ENCODE measurements at regions not wholly inside any gene's neighbourhood (a gene's known extent, or its start where the extent isn't known, plus 50 kb on each side); places are given as distances from the start of the nearest gene placed in this dataset.

GRCh38 chr13:53672005-53672404 lies 643.4 kb downstream of the OLFM4 start:
- no peak for DNase-seq (ENCODE audit: low spot score)
- no peaks in the 10 kb centered on the region for H3K9me3 ChIP-seq (ENCODE audit: low read depth)
- WGBS (ENCODE audit: low lambda C conversion rate, missing lambda C conversion rate) = 70% methylated on average over 2 of the region's 2 CpGs
- no peak overlapping the region for H2AFZ ChIP-seq
- no peaks in the 10 kb centered on the region for H4K20me1 ChIP-seq (ENCODE audit: insufficient read depth, poor library complexity, severe bottlenecking)
- no peaks in the 10 kb centered on the region for H3K9me2 ChIP-seq (replicated peaks; ENCODE audit: insufficient read depth)
- H3K36me3 ChIP-seq (replicated peaks; ENCODE audit: insufficient read depth, low read depth) = no peaks in the 10 kb centered on the region
- no peak overlapping the region for H3K4me2 ChIP-seq
- no peak overlapping the region for H3K27ac ChIP-seq
- no peaks in the 10 kb centered on the region for H3K79me2 ChIP-seq
- H3K4me3 ChIP-seq = no peak overlapping the region
- TF ChIP-seq CTCF (IDR thresholded peaks at IDR 0.05; ENCODE audit: poor library complexity) (no peak), EZH2phosphoT487 (IDR thresholded peaks at IDR 0.05; ENCODE audit: low read depth, severe bottlenecking, unreplicated experiment) (no peak), EZH2 (IDR thresholded peaks at IDR 0.05; ENCODE audit: borderline replicate concordance) (no peak)
- H3K4me1 ChIP-seq (ENCODE audit: insufficient read depth) = no peaks in the 10 kb centered on the region
- no peaks in the 10 kb centered on the region for H3K27me3 ChIP-seq

- Histone ChIP-seq H3K27ac (no peak overlapping the region), H3K9me3 (ENCODE audit: low read depth) (no peaks in the 10 kb centered on the region), H3K79me2 (no peaks in the 10 kb centered on the region), H3K9me2 (replicated peaks; ENCODE audit: insufficient read depth) (no peaks in the 10 kb centered on the region), H3K4me2 (no peak overlapping the region), H4K20me1 (ENCODE audit: insufficient read depth, poor library complexity, severe bottlenecking) (no peaks in the 10 kb centered on the region), H2AFZ (no peak overlapping the region), H3K27me3 (no peaks in the 10 kb centered on the region), H3K36me3 (replicated peaks; ENCODE audit: insufficient read depth, low read depth) (no peaks in the 10 kb centered on the region), H3K4me1 (ENCODE audit: insufficient read depth) (no peaks in the 10 kb centered on the region), H3K4me3 (no peak overlapping the region)
- 60% methylated on average over 1 of the region's 1 CpG for WGBS (ENCODE audit: low lambda C conversion rate, missing lambda C conversion rate)
- TF ChIP-seq EZH2phosphoT487 (IDR thresholded peaks at IDR 0.05; ENCODE audit: low read depth, severe bottlenecking, unreplicated experiment) (no peak), EZH2 (IDR thresholded peaks at IDR 0.05; ENCODE audit: borderline replicate concordance) (no peak), CTCF (IDR thresholded peaks at IDR 0.05; ENCODE audit: poor library complexity) (no peak)
- no peak for DNase-seq (ENCODE audit: low spot score)
These were observed 654.5 kb downstream of the OLFM4 start for GRCh38 chr13:53683146-53683545.

GRCh38 chr13:53683608-53684007 lies 655.0 kb downstream of the OLFM4 start:
- no peak overlapping the region for H3K4me2 ChIP-seq
- H3K4me1 ChIP-seq (ENCODE audit: insufficient read depth) = no peaks in the 10 kb centered on the region
- no peaks in the 10 kb centered on the region for H4K20me1 ChIP-seq (ENCODE audit: insufficient read depth, poor library complexity, severe bottlenecking)
- H3K27ac ChIP-seq = no peak overlapping the region
- TF ChIP-seq EZH2 (IDR thresholded peaks at IDR 0.05; ENCODE audit: borderline replicate concordance) = no peak
- no peak for TF ChIP-seq CTCF (IDR thresholded peaks at IDR 0.05; ENCODE audit: poor library complexity)
- no peak for TF ChIP-seq EZH2phosphoT487 (IDR thresholded peaks at IDR 0.05; ENCODE audit: low read depth, severe bottlenecking, unreplicated experiment)
- no peaks in the 10 kb centered on the region for H3K9me2 ChIP-seq (replicated peaks; ENCODE audit: insufficient read depth)
- H2AFZ ChIP-seq = no peak overlapping the region
- H3K4me3 ChIP-seq = no peak overlapping the region
- H3K27me3 ChIP-seq = no peaks in the 10 kb centered on the region
- H3K9me3 ChIP-seq (ENCODE audit: low read depth) = no peaks in the 10 kb centered on the region
- WGBS (ENCODE audit: low lambda C conversion rate, missing lambda C conversion rate) = 93% methylated on average over 2 of the region's 2 CpGs
- no peaks in the 10 kb centered on the region for H3K79me2 ChIP-seq
- no peak for DNase-seq (ENCODE audit: low spot score)
- H3K36me3 ChIP-seq (replicated peaks; ENCODE audit: insufficient read depth, low read depth) = no peaks in the 10 kb centered on the region

- WGBS (ENCODE audit: low lambda C conversion rate, missing lambda C conversion rate) = 96% methylated on average over 2 of the region's 2 CpGs
- Histone ChIP-seq H2AFZ (no peak overlapping the region), H3K9me2 (replicated peaks; ENCODE audit: insufficient read depth) (no peaks in the 10 kb centered on the region), H3K9me3 (ENCODE audit: low read depth) (no peaks in the 10 kb centered on the region), H3K79me2 (no peaks in the 10 kb centered on the region), H3K36me3 (replicated peaks; ENCODE audit: insufficient read depth, low read depth) (no peaks in the 10 kb centered on the region), H4K20me1 (ENCODE audit: insufficient read depth, poor library complexity, severe bottlenecking) (no peaks in the 10 kb centered on the region), H3K4me1 (ENCODE audit: insufficient read depth) (no peaks in the 10 kb centered on the region), H3K27ac (no peak overlapping the region), H3K4me2 (no peak overlapping the region), H3K27me3 (no peaks in the 10 kb centered on the region), H3K4me3 (no peak overlapping the region)
- no peak for DNase-seq (ENCODE audit: low spot score)
- TF ChIP-seq CTCF (IDR thresholded peaks at IDR 0.05; ENCODE audit: poor library complexity) = no peak
- TF ChIP-seq EZH2phosphoT487 (IDR thresholded peaks at IDR 0.05; ENCODE audit: low read depth, severe bottlenecking, unreplicated experiment) = no peak
- no peak for TF ChIP-seq EZH2 (IDR thresholded peaks at IDR 0.05; ENCODE audit: borderline replicate concordance)
These were observed 662.8 kb downstream of the OLFM4 start for GRCh38 chr13:53691417-53691816.
